Bronchial epithelial cell (primary cell): ENCODE measurements at regions not wholly inside any gene's neighbourhood (a gene's known extent, or its start where the extent isn't known, plus 50 kb on each side); places are given as distances from the start of the nearest gene placed in this dataset.
"Not testable (repeated sequence)": the region's sequence is repeated elsewhere in the genome, so short reads cannot be mapped to it uniquely, and the experiment has no call there.

ENCODE experiments used
- DNase-seq: peaks from one replicate; pipeline ENCODE4 v3.0.0-alpha.2; 2010; ENCODE audit warnings: low read depth
- FAIRE-seq: peaks from 2 replicates; lab custom pipeline; 2011; peaks lifted over from hg19 to GRCh38; lab: Jason Lieb, UNC
- H3K27me3 ChIP-seq: 2 replicates; pipeline ENCODE4 v1.5.1; 2011; ENCODE audit warnings: low read length; ENCODE audit not compliant: control insufficient read depth, insufficient read depth
- H3K36me3 ChIP-seq: 2 replicates; pipeline ENCODE4 v1.5.1; 2011; ENCODE audit warnings: low read length; ENCODE audit not compliant: control insufficient read depth, insufficient read depth
- H3K4me3 ChIP-seq: 2 replicates; pipeline ENCODE4 v1.5.1; 2011; ENCODE audit warnings: mild to moderate bottlenecking, low read depth, low read length, control low read depth
- TF ChIP-seq, protein P1 (sequence below): IDR thresholded peaks from 2 replicates; pipeline ENCODE4 v1.5.1; 2011; ENCODE audit warnings: mild to moderate bottlenecking, moderate library complexity, low read length, control low read depth, inconsistent platforms; ENCODE audit not compliant: insufficient read depth, severe bottlenecking

DNA sequence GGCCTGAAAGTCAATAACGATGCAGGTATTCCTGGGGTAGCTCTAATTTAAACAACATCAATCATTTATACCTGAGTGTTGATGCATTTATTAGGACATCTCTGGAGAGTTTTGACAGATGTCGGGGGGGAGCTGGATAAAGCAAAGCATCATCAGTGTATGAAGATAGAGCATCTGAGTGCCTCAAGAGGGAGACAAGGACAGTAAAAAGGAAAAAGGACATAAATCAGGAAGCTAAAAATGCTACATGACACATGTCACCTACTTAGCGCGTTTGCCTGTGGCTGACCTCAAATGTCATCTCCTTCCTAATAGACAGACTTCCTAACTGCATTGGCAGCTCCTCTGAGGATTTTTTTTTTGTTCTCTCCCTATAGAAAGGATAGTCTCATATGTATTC lies 259.5 kb upstream of the PKP2 start:
- no peaks in the 10 kb centered on the region for H3K36me3 ChIP-seq
- no peak for DNase-seq
- no peak for FAIRE-seq

DNA sequence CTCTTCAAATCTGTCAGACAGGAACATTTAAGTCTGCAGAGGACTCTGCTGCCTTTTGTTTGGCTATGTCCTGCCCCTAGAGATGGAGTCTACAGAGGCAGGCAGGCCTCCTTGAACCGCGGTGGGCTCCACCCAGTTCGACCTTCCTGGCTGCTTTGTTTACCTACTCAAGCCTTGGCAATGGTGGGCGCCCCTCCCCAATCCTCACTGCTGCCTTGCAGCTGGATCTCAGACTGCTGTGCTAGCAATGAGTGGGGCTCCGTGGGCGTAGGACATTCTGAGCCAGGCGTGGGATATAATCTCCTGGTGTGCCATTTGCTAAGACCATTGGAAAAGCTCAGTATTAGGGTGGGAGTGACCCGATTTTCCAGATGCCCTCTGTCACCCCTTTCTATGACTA lies 250.7 kb upstream of the PKP2 start:
- H3K27me3 ChIP-seq, H3K4me3 ChIP-seq, FAIRE-seq, DNase-seq, H3K36me3 ChIP-seq: not testable (repeated sequence)

More for the DNA sequence above, 259.5 kb upstream of the PKP2 start:
- H3K27me3 ChIP-seq = no peaks in the 10 kb centered on the region
- H3K4me3 ChIP-seq = no peak overlapping the region
- TF ChIP-seq, protein P1, sequence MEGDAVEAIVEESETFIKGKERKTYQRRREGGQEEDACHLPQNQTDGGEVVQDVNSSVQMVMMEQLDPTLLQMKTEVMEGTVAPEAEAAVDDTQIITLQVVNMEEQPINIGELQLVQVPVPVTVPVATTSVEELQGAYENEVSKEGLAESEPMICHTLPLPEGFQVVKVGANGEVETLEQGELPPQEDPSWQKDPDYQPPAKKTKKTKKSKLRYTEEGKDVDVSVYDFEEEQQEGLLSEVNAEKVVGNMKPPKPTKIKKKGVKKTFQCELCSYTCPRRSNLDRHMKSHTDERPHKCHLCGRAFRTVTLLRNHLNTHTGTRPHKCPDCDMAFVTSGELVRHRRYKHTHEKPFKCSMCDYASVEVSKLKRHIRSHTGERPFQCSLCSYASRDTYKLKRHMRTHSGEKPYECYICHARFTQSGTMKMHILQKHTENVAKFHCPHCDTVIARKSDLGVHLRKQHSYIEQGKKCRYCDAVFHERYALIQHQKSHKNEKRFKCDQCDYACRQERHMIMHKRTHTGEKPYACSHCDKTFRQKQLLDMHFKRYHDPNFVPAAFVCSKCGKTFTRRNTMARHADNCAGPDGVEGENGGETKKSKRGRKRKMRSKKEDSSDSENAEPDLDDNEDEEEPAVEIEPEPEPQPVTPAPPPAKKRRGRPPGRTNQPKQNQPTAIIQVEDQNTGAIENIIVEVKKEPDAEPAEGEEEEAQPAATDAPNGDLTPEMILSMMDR = no peak

DNA sequence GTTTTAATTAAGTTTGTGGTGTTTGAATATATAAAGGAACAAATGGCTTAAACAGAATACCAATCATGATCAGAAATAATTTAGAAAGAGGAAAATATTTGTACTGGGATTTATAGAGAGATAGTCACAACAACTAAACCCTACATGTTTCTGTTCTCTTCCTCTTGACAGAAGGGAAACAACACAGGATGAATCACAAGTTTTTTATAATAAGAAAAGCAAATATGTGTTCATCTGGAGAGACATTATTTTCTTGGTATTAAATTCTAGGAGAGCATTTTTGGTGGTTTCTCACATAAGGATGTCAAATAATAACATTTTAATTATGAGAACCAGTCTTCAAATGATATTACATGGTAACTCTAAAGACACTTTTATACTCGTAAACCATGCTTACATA lies 232.9 kb upstream of the PKP2 start:
- no peak for FAIRE-seq
- H3K4me3 ChIP-seq = no peak overlapping the region
- TF ChIP-seq, protein P1 = no peak
- DNase-seq = peak; percentile 15
- no peaks in the 10 kb centered on the region for H3K27me3 ChIP-seq
- H3K36me3 ChIP-seq = no peaks in the 10 kb centered on the region

DNA sequence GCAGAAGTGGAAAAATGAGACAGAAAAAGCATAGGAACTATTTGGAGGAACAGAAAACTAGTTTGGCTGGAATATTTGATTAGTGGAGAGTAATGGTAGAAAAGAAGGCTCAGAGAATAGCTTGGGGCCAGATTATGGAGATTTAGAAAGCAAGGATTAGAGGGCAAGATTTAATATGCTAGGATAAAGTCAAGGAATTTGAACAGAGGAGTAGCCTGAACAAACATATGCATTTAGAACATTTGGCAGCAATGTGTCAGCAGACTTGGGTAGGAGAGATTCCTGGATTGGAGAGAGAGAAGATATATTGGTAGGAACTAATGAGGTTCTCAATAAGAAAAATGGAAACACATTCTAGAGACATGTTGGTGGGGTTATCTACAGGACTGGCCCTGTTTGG lies 229.2 kb upstream of the PKP2 start:
- FAIRE-seq = no peak
- no peaks in the 10 kb centered on the region for H3K36me3 ChIP-seq
- no peak for DNase-seq

DNA sequence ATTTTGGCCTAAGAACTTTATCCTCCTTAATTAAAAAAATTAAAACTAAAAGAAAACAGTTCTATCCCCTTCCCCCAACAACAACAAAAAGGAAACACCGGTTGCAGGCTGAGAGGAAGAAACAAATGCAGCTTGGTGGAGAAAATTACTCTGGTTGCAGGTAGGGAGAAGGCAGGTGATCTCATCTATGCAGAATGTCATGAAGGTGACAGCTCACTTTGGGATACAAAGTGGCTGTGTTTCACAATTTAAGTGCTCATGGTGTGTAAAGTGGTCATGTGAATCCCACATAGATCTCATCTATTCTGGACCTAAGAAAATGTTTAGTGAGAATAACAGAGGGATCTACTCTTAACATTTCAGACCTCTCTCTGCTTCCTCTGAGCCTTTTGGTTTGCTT lies 219.7 kb upstream of the PKP2 start:
- no peak overlapping the region for H3K4me3 ChIP-seq
- TF ChIP-seq, protein P1 = no peak
- peak; percentile 41 for DNase-seq

More for the DNA sequence above, 229.2 kb upstream of the PKP2 start:
- TF ChIP-seq, protein P1 = no peak
- Histone ChIP-seq H3K4me3 (no peak overlapping the region), H3K27me3 (no peaks in the 10 kb centered on the region)

DNA sequence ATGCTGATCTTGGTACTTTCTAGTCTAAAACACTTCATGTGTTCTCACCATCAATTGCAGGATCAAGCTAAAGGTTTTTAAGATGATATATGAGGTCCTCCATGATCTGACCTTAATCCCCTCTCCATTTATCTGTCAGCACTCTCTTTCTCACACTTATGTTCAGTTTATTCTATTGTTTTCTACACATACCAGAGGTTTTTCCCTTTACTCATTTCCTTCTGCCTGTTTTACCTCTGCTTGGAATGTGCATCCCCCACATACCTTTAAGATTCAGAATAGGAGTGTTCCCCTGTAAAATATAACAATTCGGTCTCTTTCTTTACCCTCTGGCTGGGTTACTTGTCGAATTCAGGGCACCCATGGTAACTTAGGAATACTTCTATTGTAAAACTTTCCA lies 219.1 kb upstream of the PKP2 start:
- no peak overlapping the region for H3K4me3 ChIP-seq
- TF ChIP-seq, protein P1 = no peak
- DNase-seq (peak; percentile 20), FAIRE-seq (no peak)
- H3K27me3 ChIP-seq = no peaks in the 10 kb centered on the region
- no peaks in the 10 kb centered on the region for H3K36me3 ChIP-seq

More for the DNA sequence above, 219.7 kb upstream of the PKP2 start:
- FAIRE-seq = no peak
- Histone ChIP-seq H3K36me3 (no peaks in the 10 kb centered on the region), H3K27me3 (no peaks in the 10 kb centered on the region)
